GM18907 (cell line): ENCODE measurements at regions not wholly inside any gene's neighbourhood (a gene's known extent, or its start where the extent isn't known, plus 50 kb on each side); places are given as distances from the start of the nearest gene placed in this dataset.

ENCODE experiments used
- ATAC-seq: cut with Tn5 transposase; IDR thresholded peaks from one replicate; pipeline ENCODE4 v1.9.1; 2021; ENCODE audit warnings: mild to moderate bottlenecking, moderate library complexity; ENCODE audit not compliant: unreplicated experiment

GRCh38 chr18:46373131-46373530, 268.9 kb downstream of the HAUS1 start:
- no peak for ATAC-seq

GRCh38 chr18:46373791-46374190, 269.6 kb downstream of the HAUS1 start:
- ATAC-seq: no peak

GRCh38 chr18:46374850-46375249, 270.7 kb downstream of the HAUS1 start:
- ATAC-seq: no peak

GRCh38 chr18:46377557-46377956, 273.4 kb downstream of the HAUS1 start:
- no peak for ATAC-seq

GRCh38 chr18:46378126-46378863, 274.1 kb downstream of the HAUS1 start:
- no peak for ATAC-seq

- no peak for ATAC-seq
These were observed 274.7 kb downstream of the HAUS1 start for GRCh38 chr18:46378864-46379207.

GRCh38 chr18:46379323-46379950, 275.3 kb downstream of the HAUS1 start:
- ATAC-seq: no peak

- ATAC-seq: no peak
These were observed 271.9 kb downstream of the LOXHD1 start for GRCh38 chr18:46385124-46385523.

- no peak for ATAC-seq
These were observed 270.2 kb downstream of the LOXHD1 start for GRCh38 chr18:46386788-46387187.

GRCh38 chr18:46387441-46388131, 269.4 kb downstream of the LOXHD1 start:
- ATAC-seq: no peak

- ATAC-seq: no peak
These were observed 268.7 kb downstream of the LOXHD1 start for GRCh38 chr18:46388286-46388685.

- no peak for ATAC-seq
These were observed 264.4 kb downstream of the LOXHD1 start for GRCh38 chr18:46392576-46392975.

- ATAC-seq: no peak
These were observed 263.8 kb downstream of the LOXHD1 start for GRCh38 chr18:46393230-46393629.

- no peak for ATAC-seq
These were observed 263.1 kb downstream of the LOXHD1 start for GRCh38 chr18:46393961-46394360.

- no peak for ATAC-seq
These were observed 261.2 kb downstream of the LOXHD1 start for GRCh38 chr18:46395795-46396194.

- no peak for ATAC-seq
These were observed 259.8 kb downstream of the LOXHD1 start for GRCh38 chr18:46397174-46397573.

- no peak for ATAC-seq
These were observed 259.0 kb downstream of the LOXHD1 start for GRCh38 chr18:46398005-46398404.

GRCh38 chr18:46398625-46399024, 258.4 kb downstream of the LOXHD1 start:
- no peak for ATAC-seq

- no peak for ATAC-seq
These were observed 257.7 kb downstream of the LOXHD1 start for GRCh38 chr18:46399303-46399702.

GRCh38 chr18:46400449-46400848, 256.6 kb downstream of the LOXHD1 start:
- no peak for ATAC-seq

- no peak for ATAC-seq
These were observed 255.4 kb downstream of the LOXHD1 start for GRCh38 chr18:46401486-46402070.

- no peak for ATAC-seq
These were observed 254.6 kb downstream of the LOXHD1 start for GRCh38 chr18:46402396-46402795.
